ENCODE measurements at regions not wholly inside any gene's neighbourhood (a gene's known extent, or its start where the extent isn't known, plus 50 kb on each side); places are given as distances from the start of the nearest gene placed in this dataset.

DNA sequence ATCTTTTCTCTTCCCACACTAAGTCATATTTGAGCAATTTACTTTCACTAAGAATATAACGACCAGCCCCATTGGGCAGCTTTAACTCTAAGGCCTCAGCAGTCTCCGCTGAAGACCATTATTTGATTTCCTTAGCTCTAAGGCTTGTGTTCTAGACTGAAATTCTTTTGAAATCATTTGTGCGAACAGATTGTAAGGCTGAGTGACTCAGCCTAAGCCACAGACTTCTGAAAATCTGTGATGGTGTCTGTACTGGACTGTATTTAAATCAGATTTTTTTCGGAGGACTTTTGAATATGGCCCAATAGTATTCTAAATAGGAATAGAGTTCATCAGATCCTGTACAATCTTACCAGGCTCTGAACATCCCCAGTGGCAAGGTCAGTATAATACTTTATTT is 150.3 kb upstream of the TECRL start:
- Histone ChIP-seq H3K27ac (ENCODE audit: poor library complexity, severe bottlenecking) (no peak overlapping the region), H3K9me3 (ENCODE audit: severe bottlenecking) (no peaks in the 10 kb centered on the region), H3K27me3 (ENCODE audit: insufficient read depth, poor library complexity, severe bottlenecking) (no peaks in the 10 kb centered on the region), H3K4me3 (ENCODE audit: severe bottlenecking) (no peak overlapping the region), H3K36me3 (ENCODE audit: low read depth) (no peaks in the 10 kb centered on the region), H3K4me1 (ENCODE audit: insufficient read depth, poor library complexity, severe bottlenecking) (no peaks in the 10 kb centered on the region)
- TF ChIP-seq, protein P1, sequence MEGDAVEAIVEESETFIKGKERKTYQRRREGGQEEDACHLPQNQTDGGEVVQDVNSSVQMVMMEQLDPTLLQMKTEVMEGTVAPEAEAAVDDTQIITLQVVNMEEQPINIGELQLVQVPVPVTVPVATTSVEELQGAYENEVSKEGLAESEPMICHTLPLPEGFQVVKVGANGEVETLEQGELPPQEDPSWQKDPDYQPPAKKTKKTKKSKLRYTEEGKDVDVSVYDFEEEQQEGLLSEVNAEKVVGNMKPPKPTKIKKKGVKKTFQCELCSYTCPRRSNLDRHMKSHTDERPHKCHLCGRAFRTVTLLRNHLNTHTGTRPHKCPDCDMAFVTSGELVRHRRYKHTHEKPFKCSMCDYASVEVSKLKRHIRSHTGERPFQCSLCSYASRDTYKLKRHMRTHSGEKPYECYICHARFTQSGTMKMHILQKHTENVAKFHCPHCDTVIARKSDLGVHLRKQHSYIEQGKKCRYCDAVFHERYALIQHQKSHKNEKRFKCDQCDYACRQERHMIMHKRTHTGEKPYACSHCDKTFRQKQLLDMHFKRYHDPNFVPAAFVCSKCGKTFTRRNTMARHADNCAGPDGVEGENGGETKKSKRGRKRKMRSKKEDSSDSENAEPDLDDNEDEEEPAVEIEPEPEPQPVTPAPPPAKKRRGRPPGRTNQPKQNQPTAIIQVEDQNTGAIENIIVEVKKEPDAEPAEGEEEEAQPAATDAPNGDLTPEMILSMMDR (IDR thresholded peaks at IDR 0.05; ENCODE audit: poor library complexity, severe bottlenecking): no peak
- DNase-seq (ENCODE audit: low spot score) (no peak), ATAC-seq (ENCODE audit: low read depth) (no peak)

- H3K27ac ChIP-seq (ENCODE audit: poor library complexity, severe bottlenecking): no peak overlapping the region
- H3K4me1 ChIP-seq (ENCODE audit: insufficient read depth, poor library complexity, severe bottlenecking): no peaks in the 10 kb centered on the region
- DNase-seq (ENCODE audit: low spot score) (no peak), ATAC-seq (ENCODE audit: low read depth) (no peak)
- no peaks in the 10 kb centered on the region for H3K27me3 ChIP-seq (ENCODE audit: insufficient read depth, poor library complexity, severe bottlenecking)
- H3K4me3 ChIP-seq (ENCODE audit: severe bottlenecking): no peak overlapping the region
- H3K36me3 ChIP-seq (ENCODE audit: low read depth): no peaks in the 10 kb centered on the region
- TF ChIP-seq, protein P1 (IDR thresholded peaks at IDR 0.05; ENCODE audit: poor library complexity, severe bottlenecking): no peak
- H3K9me3 ChIP-seq (ENCODE audit: severe bottlenecking): no peaks in the 10 kb centered on the region
Observed at GRCh38 chr4:64551125-64551524, 141.9 kb upstream of the TECRL start.

GRCh38 chr4:64545593-64545992 is 136.3 kb upstream of the TECRL start:
- DNase-seq (ENCODE audit: low spot score): no peak
- TF ChIP-seq, protein P1 (IDR thresholded peaks at IDR 0.05; ENCODE audit: poor library complexity, severe bottlenecking): no peak
- ATAC-seq (ENCODE audit: low read depth): no peak
- H3K4me3 ChIP-seq (ENCODE audit: severe bottlenecking): no peak overlapping the region
- no peaks in the 10 kb centered on the region for H3K9me3 ChIP-seq (ENCODE audit: severe bottlenecking)
- H3K36me3 ChIP-seq (ENCODE audit: low read depth): no peaks in the 10 kb centered on the region
- H3K27ac ChIP-seq (ENCODE audit: poor library complexity, severe bottlenecking): no peak overlapping the region
- peaks cover 2% of the 10 kb centered on the region for H3K27me3 ChIP-seq (ENCODE audit: insufficient read depth, poor library complexity, severe bottlenecking)
- no peaks in the 10 kb centered on the region for H3K4me1 ChIP-seq (ENCODE audit: insufficient read depth, poor library complexity, severe bottlenecking)

- H3K4me1 ChIP-seq (ENCODE audit: insufficient read depth, poor library complexity, severe bottlenecking): no peaks in the 10 kb centered on the region
- H3K9me3 ChIP-seq (ENCODE audit: severe bottlenecking): peaks cover 2% of the 10 kb centered on the region
- H3K36me3 ChIP-seq (ENCODE audit: low read depth): no peaks in the 10 kb centered on the region
- H3K27me3 ChIP-seq (ENCODE audit: insufficient read depth, poor library complexity, severe bottlenecking): peaks cover 2% of the 10 kb centered on the region
- H3K4me3 ChIP-seq (ENCODE audit: severe bottlenecking): no peak overlapping the region
- H3K27ac ChIP-seq (ENCODE audit: poor library complexity, severe bottlenecking): no peak overlapping the region
- ATAC-seq (ENCODE audit: low read depth) (peak; percentile 79), DNase-seq (ENCODE audit: low spot score) (no peak)
- TF ChIP-seq, protein P1 (IDR thresholded peaks at IDR 0.05; ENCODE audit: poor library complexity, severe bottlenecking): peak; percentile 89
Observed at GRCh38 chr4:64539234-64539849, 130.1 kb upstream of the TECRL start.

DNA sequence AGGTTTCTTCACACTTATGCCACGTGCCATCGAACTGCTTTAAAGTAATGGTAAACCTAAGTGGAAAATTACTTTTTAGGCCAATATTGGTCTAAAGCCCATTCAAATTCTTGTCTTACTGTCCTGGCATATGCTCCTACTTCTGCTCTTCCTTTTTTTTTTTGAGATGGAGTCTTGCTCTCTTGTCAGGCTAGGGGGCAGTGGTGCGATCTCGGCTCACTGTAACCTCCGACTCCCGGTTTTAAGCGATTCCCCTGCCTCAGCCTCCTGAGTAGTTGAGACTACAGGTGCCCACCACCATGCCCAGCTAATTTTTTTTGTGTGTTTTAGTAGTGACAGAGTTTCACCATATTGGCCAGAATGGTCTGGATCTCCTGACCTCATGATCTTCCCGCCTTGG is 129.0 kb upstream of the TECRL start:
- no peak for DNase-seq (ENCODE audit: low spot score)
- Histone ChIP-seq H3K4me3 (ENCODE audit: severe bottlenecking) (no peak overlapping the region), H3K36me3 (ENCODE audit: low read depth) (no peaks in the 10 kb centered on the region), H3K9me3 (ENCODE audit: severe bottlenecking) (peaks cover 2% of the 10 kb centered on the region), H3K4me1 (ENCODE audit: insufficient read depth, poor library complexity, severe bottlenecking) (no peaks in the 10 kb centered on the region), H3K27me3 (ENCODE audit: insufficient read depth, poor library complexity, severe bottlenecking) (no peaks in the 10 kb centered on the region), H3K27ac (ENCODE audit: poor library complexity, severe bottlenecking) (no peak overlapping the region)
- no peak for ATAC-seq (ENCODE audit: low read depth)
- TF ChIP-seq, protein P1 (IDR thresholded peaks at IDR 0.05; ENCODE audit: poor library complexity, severe bottlenecking): no peak
